ENCODE measurements at regions not wholly inside any gene's neighbourhood (a gene's known extent, or its start where the extent isn't known, plus 50 kb on each side); places are given as distances from the start of the nearest gene placed in this dataset.

DNA sequence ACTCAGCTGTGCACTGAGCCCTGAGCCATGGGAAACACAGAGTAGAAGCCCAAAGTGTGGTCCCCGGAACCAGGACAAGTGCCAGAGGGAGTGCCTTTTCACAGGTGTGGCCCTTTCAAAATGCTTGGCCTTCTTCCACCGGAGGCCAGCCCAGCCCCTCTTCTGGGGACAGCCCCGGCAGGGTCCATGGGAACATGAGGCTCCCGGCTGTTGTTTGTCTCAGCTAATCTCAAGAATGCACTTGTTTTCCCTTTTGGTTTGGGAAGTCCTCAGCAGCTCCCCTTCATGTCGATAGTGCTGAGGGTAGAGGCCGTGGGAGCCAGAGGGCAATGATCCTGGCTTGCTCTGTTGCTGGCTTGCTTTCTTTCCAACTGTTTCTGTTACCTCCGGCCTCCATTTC, 91.1 kb upstream of the MRPS22 start (continued):
- TF ChIP-seq, protein P1, sequence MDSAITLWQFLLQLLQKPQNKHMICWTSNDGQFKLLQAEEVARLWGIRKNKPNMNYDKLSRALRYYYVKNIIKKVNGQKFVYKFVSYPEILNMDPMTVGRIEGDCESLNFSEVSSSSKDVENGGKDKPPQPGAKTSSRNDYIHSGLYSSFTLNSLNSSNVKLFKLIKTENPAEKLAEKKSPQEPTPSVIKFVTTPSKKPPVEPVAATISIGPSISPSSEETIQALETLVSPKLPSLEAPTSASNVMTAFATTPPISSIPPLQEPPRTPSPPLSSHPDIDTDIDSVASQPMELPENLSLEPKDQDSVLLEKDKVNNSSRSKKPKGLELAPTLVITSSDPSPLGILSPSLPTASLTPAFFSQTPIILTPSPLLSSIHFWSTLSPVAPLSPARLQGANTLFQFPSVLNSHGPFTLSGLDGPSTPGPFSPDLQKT (IDR thresholded peaks at IDR 0.05; ENCODE audit: borderline replicate concordance, low read depth, low read length) = no peak
- TF ChIP-seq ZNF561 (tag by site-specific recombination; IDR thresholded peaks at IDR 0.05; ENCODE audit: borderline replicate concordance) (no peak), MYNN (tag by site-specific recombination; IDR thresholded peaks at IDR 0.05; ENCODE audit: borderline replicate concordance) (no peak), WT1 (tag by site-specific recombination; IDR thresholded peaks at IDR 0.05) (no peak), FEZF1 (tag by site-specific recombination; IDR thresholded peaks at IDR 0.05) (no peak), ZNF341 (tag by site-specific recombination; IDR thresholded peaks at IDR 0.05; ENCODE audit: low read depth) (no peak), ZNF530 (tag by site-specific recombination; IDR thresholded peaks at IDR 0.05; ENCODE audit: low read depth) (no peak), ZNF785 (tag by site-specific recombination; IDR thresholded peaks at IDR 0.05) (no peak)
- TF ChIP-seq, protein P2, sequence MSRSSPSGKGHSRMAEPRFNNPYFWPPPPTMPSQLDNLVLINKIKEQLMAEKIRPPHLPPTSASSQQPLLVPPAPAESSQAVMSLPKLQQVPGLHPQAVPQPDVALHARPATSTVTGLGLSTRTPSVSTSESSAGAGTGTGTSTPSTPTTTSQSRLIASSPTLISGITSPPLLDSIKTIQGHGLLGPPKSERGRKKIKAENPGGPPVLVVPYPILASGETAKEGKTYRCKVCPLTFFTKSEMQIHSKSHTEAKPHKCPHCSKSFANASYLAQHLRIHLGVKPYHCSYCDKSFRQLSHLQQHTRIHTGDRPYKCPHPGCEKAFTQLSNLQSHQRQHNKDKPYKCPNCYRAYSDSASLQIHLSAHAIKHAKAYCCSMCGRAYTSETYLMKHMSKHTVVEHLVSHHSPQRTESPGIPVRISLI (tag by site-specific recombination; IDR thresholded peaks at IDR 0.05) = no peak
- TF ChIP-seq, protein P3, sequence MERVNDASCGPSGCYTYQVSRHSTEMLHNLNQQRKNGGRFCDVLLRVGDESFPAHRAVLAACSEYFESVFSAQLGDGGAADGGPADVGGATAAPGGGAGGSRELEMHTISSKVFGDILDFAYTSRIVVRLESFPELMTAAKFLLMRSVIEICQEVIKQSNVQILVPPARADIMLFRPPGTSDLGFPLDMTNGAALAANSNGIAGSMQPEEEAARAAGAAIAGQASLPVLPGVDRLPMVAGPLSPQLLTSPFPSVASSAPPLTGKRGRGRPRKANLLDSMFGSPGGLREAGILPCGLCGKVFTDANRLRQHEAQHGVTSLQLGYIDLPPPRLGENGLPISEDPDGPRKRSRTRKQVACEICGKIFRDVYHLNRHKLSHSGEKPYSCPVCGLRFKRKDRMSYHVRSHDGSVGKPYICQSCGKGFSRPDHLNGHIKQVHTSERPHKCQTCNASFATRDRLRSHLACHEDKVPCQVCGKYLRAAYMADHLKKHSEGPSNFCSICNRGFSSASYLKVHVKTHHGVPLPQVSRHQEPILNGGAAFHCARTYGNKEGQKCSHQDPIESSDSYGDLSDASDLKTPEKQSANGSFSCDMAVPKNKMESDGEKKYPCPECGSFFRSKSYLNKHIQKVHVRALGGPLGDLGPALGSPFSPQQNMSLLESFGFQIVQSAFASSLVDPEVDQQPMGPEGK (tag by site-specific recombination; IDR thresholded peaks at IDR 0.05) = no peak
- TF ChIP-seq, protein P4, sequence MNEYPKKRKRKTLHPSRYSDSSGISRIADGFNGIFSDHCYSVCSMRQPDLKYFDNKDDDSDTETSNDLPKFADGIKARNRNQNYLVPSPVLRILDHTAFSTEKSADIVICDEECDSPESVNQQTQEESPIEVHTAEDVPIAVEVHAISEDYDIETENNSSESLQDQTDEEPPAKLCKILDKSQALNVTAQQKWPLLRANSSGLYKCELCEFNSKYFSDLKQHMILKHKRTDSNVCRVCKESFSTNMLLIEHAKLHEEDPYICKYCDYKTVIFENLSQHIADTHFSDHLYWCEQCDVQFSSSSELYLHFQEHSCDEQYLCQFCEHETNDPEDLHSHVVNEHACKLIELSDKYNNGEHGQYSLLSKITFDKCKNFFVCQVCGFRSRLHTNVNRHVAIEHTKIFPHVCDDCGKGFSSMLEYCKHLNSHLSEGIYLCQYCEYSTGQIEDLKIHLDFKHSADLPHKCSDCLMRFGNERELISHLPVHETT (tag by site-specific recombination; IDR thresholded peaks at IDR 0.05) = no peak
- TF ChIP-seq, protein P5, sequence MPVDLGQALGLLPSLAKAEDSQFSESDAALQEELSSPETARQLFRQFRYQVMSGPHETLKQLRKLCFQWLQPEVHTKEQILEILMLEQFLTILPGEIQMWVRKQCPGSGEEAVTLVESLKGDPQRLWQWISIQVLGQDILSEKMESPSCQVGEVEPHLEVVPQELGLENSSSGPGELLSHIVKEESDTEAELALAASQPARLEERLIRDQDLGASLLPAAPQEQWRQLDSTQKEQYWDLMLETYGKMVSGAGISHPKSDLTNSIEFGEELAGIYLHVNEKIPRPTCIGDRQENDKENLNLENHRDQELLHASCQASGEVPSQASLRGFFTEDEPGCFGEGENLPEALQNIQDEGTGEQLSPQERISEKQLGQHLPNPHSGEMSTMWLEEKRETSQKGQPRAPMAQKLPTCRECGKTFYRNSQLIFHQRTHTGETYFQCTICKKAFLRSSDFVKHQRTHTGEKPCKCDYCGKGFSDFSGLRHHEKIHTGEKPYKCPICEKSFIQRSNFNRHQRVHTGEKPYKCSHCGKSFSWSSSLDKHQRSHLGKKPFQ (tag by site-specific recombination; IDR thresholded peaks at IDR 0.05) = no peak

DNA sequence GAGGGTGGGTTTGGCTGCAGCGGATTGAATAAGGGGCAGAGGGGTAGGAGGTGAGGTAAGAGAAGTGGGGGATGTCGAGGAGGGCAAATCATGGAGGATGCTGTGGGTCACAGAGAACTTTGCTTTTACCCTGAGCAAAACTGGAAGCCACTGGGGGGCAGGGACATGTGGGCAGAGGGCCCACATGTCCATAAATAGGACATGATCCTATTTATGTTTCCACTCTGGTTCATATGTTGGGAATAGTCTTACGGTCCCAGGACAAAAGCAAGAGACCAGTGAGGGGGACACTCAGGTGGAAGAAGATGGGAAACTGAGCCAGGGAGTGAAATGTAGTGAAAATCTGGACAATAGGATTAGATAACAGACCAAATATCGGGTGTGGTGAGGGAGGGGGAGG, 85.5 kb upstream of the MRPS22 start:
- no peak overlapping the region for H3K4me3 ChIP-seq (ENCODE audit: low read depth, low read length)
- H3K4me1 ChIP-seq (ENCODE audit: control insufficient read depth, insufficient read depth, low read length) = no peaks in the 10 kb centered on the region
- no peaks in the 10 kb centered on the region for H3K9me3 ChIP-seq (ENCODE audit: control insufficient read depth, insufficient read depth, low read depth, low read length)
- CTCF ChIA-PET = no interaction called here
- H3K36me3 ChIP-seq (ENCODE audit: control insufficient read depth in 2 of 2, insufficient read depth in 1 of 2, low read length in 2 of 2) = no peaks in the 10 kb centered on the region
- POLR2A ChIA-PET = no interaction called here
- H3K27ac ChIP-seq (ENCODE audit: extremely low read depth, low read depth, low read length) = no peak overlapping the region
- TF ChIP-seq ZNF571 (tag by site-specific recombination; IDR thresholded peaks at IDR 0.05) (no peak), SALL2 (tag by site-specific recombination; IDR thresholded peaks at IDR 0.05; ENCODE audit: borderline replicate concordance) (no peak), ZNF157 (tag by site-specific recombination; IDR thresholded peaks at IDR 0.05) (no peak), ZNF514 (tag by site-specific recombination; IDR thresholded peaks at IDR 0.05) (no peak), ZNF76 (tag by site-specific recombination; IDR thresholded peaks at IDR 0.05; ENCODE audit: borderline replicate concordance, low read depth) (no peak), ZEB2 (tag by site-specific recombination; IDR thresholded peaks at IDR 0.05) (no peak), ZNF623 (tag by site-specific recombination; IDR thresholded peaks at IDR 0.05) (no peak), ZNF768 (tag by site-specific recombination; IDR thresholded peaks at IDR 0.05) (no peak), ZNF350 (tag by site-specific recombination; IDR thresholded peaks at IDR 0.05) (no peak), ZNF239 (tag by site-specific recombination; IDR thresholded peaks at IDR 0.05) (no peak), ZNF473 (tag by site-specific recombination; IDR thresholded peaks at IDR 0.05) (no peak)
- TF ChIP-seq, protein P6, sequence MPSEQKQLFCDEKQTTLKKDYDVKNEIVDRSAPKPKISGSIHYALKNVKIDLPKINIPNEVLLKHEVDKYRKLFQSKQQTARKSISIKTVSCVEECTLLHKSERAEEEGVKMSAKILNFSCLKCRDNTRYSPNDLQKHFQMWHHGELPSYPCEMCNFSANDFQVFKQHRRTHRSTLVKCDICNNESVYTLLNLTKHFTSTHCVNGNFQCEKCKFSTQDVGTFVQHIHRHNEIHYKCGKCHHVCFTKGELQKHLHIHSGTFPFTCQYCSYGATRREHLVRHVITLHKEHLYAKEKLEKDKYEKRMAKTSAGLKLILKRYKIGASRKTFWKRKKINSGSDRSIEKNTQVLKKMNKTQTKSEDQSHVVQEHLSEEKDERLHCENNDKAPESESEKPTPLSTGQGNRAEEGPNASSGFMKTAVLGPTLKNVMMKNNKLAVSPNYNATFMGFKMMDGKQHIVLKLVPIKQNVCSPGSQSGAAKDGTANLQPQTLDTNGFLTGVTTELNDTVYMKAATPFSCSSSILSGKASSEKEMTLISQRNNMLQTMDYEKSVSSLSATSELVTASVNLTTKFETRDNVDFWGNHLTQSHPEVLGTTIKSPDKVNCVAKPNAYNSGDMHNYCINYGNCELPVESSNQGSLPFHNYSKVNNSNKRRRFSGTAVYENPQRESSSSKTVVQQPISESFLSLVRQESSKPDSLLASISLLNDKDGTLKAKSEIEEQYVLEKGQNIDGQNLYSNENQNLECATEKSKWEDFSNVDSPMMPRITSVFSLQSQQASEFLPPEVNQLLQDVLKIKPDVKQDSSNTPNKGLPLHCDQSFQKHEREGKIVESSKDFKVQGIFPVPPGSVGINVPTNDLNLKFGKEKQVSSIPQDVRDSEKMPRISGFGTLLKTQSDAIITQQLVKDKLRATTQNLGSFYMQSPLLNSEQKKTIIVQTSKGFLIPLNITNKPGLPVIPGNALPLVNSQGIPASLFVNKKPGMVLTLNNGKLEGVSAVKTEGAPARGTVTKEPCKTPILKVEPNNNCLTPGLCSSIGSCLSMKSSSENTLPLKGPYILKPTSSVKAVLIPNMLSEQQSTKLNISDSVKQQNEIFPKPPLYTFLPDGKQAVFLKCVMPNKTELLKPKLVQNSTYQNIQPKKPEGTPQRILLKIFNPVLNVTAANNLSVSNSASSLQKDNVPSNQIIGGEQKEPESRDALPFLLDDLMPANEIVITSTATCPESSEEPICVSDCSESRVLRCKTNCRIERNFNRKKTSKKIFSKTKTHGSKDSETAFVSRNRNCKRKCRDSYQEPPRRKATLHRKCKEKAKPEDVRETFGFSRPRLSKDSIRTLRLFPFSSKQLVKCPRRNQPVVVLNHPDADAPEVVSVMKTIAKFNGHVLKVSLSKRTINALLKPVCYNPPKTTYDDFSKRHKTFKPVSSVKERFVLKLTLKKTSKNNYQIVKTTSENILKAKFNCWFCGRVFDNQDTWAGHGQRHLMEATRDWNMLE (tag by site-specific recombination; conservative IDR thresholded peaks at IDR 0.05; ENCODE audit: low read depth) = no peak
- TF ChIP-seq, protein P7, sequence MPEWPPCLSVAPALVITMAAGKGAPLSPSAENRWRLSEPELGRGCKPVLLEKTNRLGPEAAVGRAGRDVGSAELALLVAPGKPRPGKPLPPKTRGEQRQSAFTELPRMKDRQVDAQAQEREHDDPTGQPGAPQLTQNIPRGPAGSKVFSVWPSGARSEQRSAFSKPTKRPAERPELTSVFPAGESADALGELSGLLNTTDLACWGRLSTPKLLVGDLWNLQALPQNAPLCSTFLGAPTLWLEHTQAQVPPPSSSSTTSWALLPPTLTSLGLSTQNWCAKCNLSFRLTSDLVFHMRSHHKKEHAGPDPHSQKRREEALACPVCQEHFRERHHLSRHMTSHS (tag by site-specific recombination; IDR thresholded peaks at IDR 0.05) = no peak
